ENCODE measurements at regions not wholly inside any gene's neighbourhood (a gene's known extent, or its start where the extent isn't known, plus 50 kb on each side); places are given as distances from the start of the nearest gene placed in this dataset.

DNA sequence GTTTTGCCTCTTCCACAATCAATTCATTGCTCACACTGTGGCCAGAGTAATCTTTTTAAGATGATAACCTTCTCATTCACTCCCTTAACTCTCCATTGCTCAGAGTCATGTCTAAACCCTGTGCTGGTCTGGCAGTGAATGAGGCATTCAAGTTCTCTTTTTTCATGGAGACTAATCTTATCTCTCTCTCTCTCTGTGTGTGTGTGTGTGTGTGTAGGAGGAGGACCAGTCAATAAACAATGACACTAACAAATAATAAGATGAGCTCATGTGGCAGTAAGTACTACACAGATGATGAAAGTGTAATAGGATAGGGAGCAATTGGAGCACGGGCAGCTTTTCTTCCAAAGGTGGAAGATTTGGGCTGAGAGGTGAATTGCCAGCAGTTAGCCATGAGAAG lies 122.0 kb upstream of the B3GALT2 start:
- TF ChIP-seq CTCF (conservative IDR thresholded peaks at IDR 0.05) = no peak
- no peak for TF ChIP-seq EZH2 (IDR thresholded peaks at IDR 0.05; ENCODE audit: low read depth)

All from PC-9 (cell line).